ENCODE measurements at regions not wholly inside any gene's neighbourhood (a gene's known extent, or its start where the extent isn't known, plus 50 kb on each side); places are given as distances from the start of the nearest gene placed in this dataset.

GRCh38 chr12:87930033-87930432, 99.2 kb downstream of the C12orf50 start:
- DNase-seq (ENCODE audit: low read depth) = peak; percentile 28

- no peak for DNase-seq (ENCODE audit: low read depth)
These were observed 99.9 kb downstream of the C12orf50 start for GRCh38 chr12:87929346-87929745.

GRCh38 chr12:87928031-87928430, 101.2 kb downstream of the C12orf50 start:
- no peak for DNase-seq (ENCODE audit: low read depth)

- DNase-seq (ENCODE audit: low read depth) = no peak
These were observed 104.2 kb downstream of the C12orf50 start for GRCh38 chr12:87925021-87925420.

- no peak for DNase-seq (ENCODE audit: low read depth)
These were observed 105.1 kb downstream of the C12orf50 start for GRCh38 chr12:87924149-87924548.

- DNase-seq (ENCODE audit: low read depth) = no peak
These were observed 105.8 kb downstream of the C12orf50 start for GRCh38 chr12:87923361-87923760.

- no peak for DNase-seq (ENCODE audit: low read depth)
These were observed 106.5 kb downstream of the C12orf50 start for GRCh38 chr12:87922736-87923135.

- no peak for DNase-seq (ENCODE audit: low read depth)
These were observed 107.6 kb downstream of the C12orf50 start for GRCh38 chr12:87921621-87922020.

GRCh38 chr12:87920139-87920538, 109.1 kb downstream of the C12orf50 start:
- DNase-seq (ENCODE audit: low read depth) = no peak

GRCh38 chr12:87901457-87901856, 127.7 kb downstream of the C12orf50 start:
- DNase-seq (ENCODE audit: low read depth) = no peak

GRCh38 chr12:87897662-87898061, 131.5 kb downstream of the C12orf50 start:
- DNase-seq (ENCODE audit: low read depth) = no peak

GRCh38 chr12:87883806-87884205, 145.4 kb downstream of the C12orf50 start:
- no peak for DNase-seq (ENCODE audit: low read depth)

GRCh38 chr12:87879141-87879540, 150.1 kb downstream of the C12orf50 start:
- DNase-seq (ENCODE audit: low read depth) = no peak

- no peak for DNase-seq (ENCODE audit: low read depth)
These were observed 158.4 kb downstream of the C12orf50 start for GRCh38 chr12:87870493-87871460.

GRCh38 chr12:87870061-87870460, 159.1 kb downstream of the C12orf50 start:
- DNase-seq (ENCODE audit: low read depth) = no peak

GRCh38 chr12:87866578-87867292, 162.5 kb downstream of the C12orf50 start:
- no peak for DNase-seq (ENCODE audit: low read depth)

GRCh38 chr12:87861791-87862190, 167.4 kb downstream of the C12orf50 start:
- no peak for DNase-seq (ENCODE audit: low read depth)

- DNase-seq (ENCODE audit: low read depth) = no peak
These were observed 175.7 kb downstream of the C12orf50 start for GRCh38 chr12:87853448-87854003.

- DNase-seq (ENCODE audit: low read depth) = no peak
These were observed 180.1 kb downstream of the C12orf50 start for GRCh38 chr12:87849074-87849473.

- peak; percentile 49 for DNase-seq (ENCODE audit: low read depth)
These were observed 180.8 kb downstream of the C12orf50 start for GRCh38 chr12:87848248-87848868.

- no peak for DNase-seq (ENCODE audit: low read depth)
These were observed 182.1 kb downstream of the C12orf50 start for GRCh38 chr12:87847147-87847546.

GRCh38 chr12:87846045-87846444, 183.2 kb downstream of the C12orf50 start:
- DNase-seq (ENCODE audit: low read depth) = no peak

Data from non-pigmented ciliary epithelial cell (primary cell).